ENCODE measurements at regions not wholly inside any gene's neighbourhood (a gene's known extent, or its start where the extent isn't known, plus 50 kb on each side); places are given as distances from the start of the nearest gene placed in this dataset.
A peak's percentile ranks its signal among the peaks of the same experiment; 100 is the strongest.

- no peak for TF ChIP-seq CTCF (conservative IDR thresholded peaks at IDR 0.05; ENCODE audit: low read depth, low read length)
- no peak for TF ChIP-seq EZH2 (IDR thresholded peaks at IDR 0.05; ENCODE audit: low read length, unreplicated experiment)
- Histone ChIP-seq H3K36me3 (ENCODE audit: low read depth, low read length) (no peaks in the 10 kb centered on the region; the same call in 1 of the 2 replicates), H3K4me3 (ENCODE audit: low read length) (no peak overlapping the region), H3K9me3 (ENCODE audit: low read length) (peaks cover 16% of the 10 kb centered on the region), H3K4me1 (ENCODE audit: insufficient read depth, low read length) (no peaks in the 10 kb centered on the region), H3K4me2 (ENCODE audit: low read length) (no peak overlapping the region), H3F3A (ENCODE audit: low read length, unreplicated experiment) (no peaks in the 10 kb centered on the region), H4K20me1 (ENCODE audit: low read length) (no peaks in the 10 kb centered on the region), H2AFZ (ENCODE audit: low read length) (no peak overlapping the region), H3K9ac (ENCODE audit: low read length) (no peak overlapping the region), H3K9me2 (replicated peaks; ENCODE audit: low read length) (no peaks in the 10 kb centered on the region), H3K27me3 (ENCODE audit: low read length) (no peaks in the 10 kb centered on the region), H3K79me2 (ENCODE audit: low read length) (no peaks in the 10 kb centered on the region), H3K27ac (ENCODE audit: low read length) (no peak overlapping the region)
- POLR2A ChIA-PET (ENCODE audit: unreplicated experiment) = no interaction called here
- ATAC-seq = no peak
- CTCF ChIA-PET = no interaction called here
- DNase-seq = no peak
- BruUV-seq (replicated peaks) = no TSS peak
- intact Hi-C loops (cut with micrococcal nuclease) = no loop called here
Measured at GRCh38 chr20:39886650-39887190, 802.3 kb downstream of the MAFB start.

GRCh38 chr20:39885975-39886649, 802.9 kb downstream of the MAFB start:
- H3K4me2 ChIP-seq (ENCODE audit: low read length) = no peak overlapping the region
- intact Hi-C loops (cut with micrococcal nuclease) = no loop called here
- no peak overlapping the region for H3K4me3 ChIP-seq (ENCODE audit: low read length)
- CTCF ChIA-PET = no interaction called here
- no TSS peak for BruUV-seq (replicated peaks)
- ATAC-seq = no peak
- H3K9me2 ChIP-seq (replicated peaks; ENCODE audit: low read length) = no peaks in the 10 kb centered on the region
- peak; percentile 31; the same call in 1 of the 2 replicates for TF ChIP-seq CTCF (conservative IDR thresholded peaks at IDR 0.05; ENCODE audit: low read depth, low read length)
- no peak for TF ChIP-seq EZH2 (IDR thresholded peaks at IDR 0.05; ENCODE audit: low read length, unreplicated experiment)
- no peaks in the 10 kb centered on the region for H3K4me1 ChIP-seq (ENCODE audit: insufficient read depth, low read length)
- no peaks in the 10 kb centered on the region for H4K20me1 ChIP-seq (ENCODE audit: low read length)
- H3K9ac ChIP-seq (ENCODE audit: low read length) = no peak overlapping the region
- no peaks in the 10 kb centered on the region for H3K79me2 ChIP-seq (ENCODE audit: low read length)
- no peaks in the 10 kb centered on the region for H3K27me3 ChIP-seq (ENCODE audit: low read length)
- no peaks in the 10 kb centered on the region for H3F3A ChIP-seq (ENCODE audit: low read length, unreplicated experiment)
- no peak overlapping the region for H2AFZ ChIP-seq (ENCODE audit: low read length)
- peak; percentile 13 for DNase-seq
- no peak overlapping the region for H3K27ac ChIP-seq (ENCODE audit: low read length)
- no peaks in the 10 kb centered on the region; the same call in 1 of the 2 replicates for H3K36me3 ChIP-seq (ENCODE audit: low read depth, low read length)
- POLR2A ChIA-PET (ENCODE audit: unreplicated experiment) = no interaction called here
- peaks cover 20% of the 10 kb centered on the region for H3K9me3 ChIP-seq (ENCODE audit: low read length)

- no peak for ATAC-seq
- Histone ChIP-seq H4K20me1 (ENCODE audit: low read length) (no peaks in the 10 kb centered on the region), H3K36me3 (ENCODE audit: low read depth, low read length) (no peaks in the 10 kb centered on the region; the same call in 1 of the 2 replicates), H3K27ac (ENCODE audit: low read length) (no peak overlapping the region), H3K9me3 (ENCODE audit: low read length) (peaks cover 11% of the 10 kb centered on the region), H3K79me2 (ENCODE audit: low read length) (no peaks in the 10 kb centered on the region), H3F3A (ENCODE audit: low read length, unreplicated experiment) (no peaks in the 10 kb centered on the region), H3K4me2 (ENCODE audit: low read length) (no peak overlapping the region), H3K9me2 (replicated peaks; ENCODE audit: low read length) (no peaks in the 10 kb centered on the region), H3K27me3 (ENCODE audit: low read length) (no peaks in the 10 kb centered on the region), H3K9ac (ENCODE audit: low read length) (no peak overlapping the region), H3K4me3 (ENCODE audit: low read length) (no peak overlapping the region), H2AFZ (ENCODE audit: low read length) (no peak overlapping the region), H3K4me1 (ENCODE audit: insufficient read depth, low read length) (no peaks in the 10 kb centered on the region)
- DNase-seq = no peak
- POLR2A ChIA-PET (ENCODE audit: unreplicated experiment) = no interaction called here
- intact Hi-C loops (cut with micrococcal nuclease) = no loop called here
- TF ChIP-seq EZH2 (IDR thresholded peaks at IDR 0.05; ENCODE audit: low read length, unreplicated experiment) (no peak), CTCF (conservative IDR thresholded peaks at IDR 0.05; ENCODE audit: low read depth, low read length) (no peak), EZH2phosphoT487 (IDR thresholded peaks at IDR 0.05; ENCODE audit: borderline replicate concordance, low read length) (no peak)
- BruUV-seq (replicated peaks) = no TSS peak
- CTCF ChIA-PET = no interaction called here
Measured at GRCh38 chr20:39882806-39883205, 806.2 kb downstream of the MAFB start.
